Aorta (tissue), 5 donors: ENCODE measurements at regions not wholly inside any gene's neighbourhood (a gene's known extent, or its start where the extent isn't known, plus 50 kb on each side); places are given as distances from the start of the nearest gene placed in this dataset.
"Not testable (repeated sequence)": the region's sequence is repeated elsewhere in the genome, so short reads cannot be mapped to it uniquely, and the experiment has no call there.

Source experiments
- ATAC-seq: fragments of 200-7000 bp; cut with Tn5 transposase; one replicate; pipeline ENCODE4 v1.9.1; 2022; ENCODE audit warnings: moderate library complexity; ENCODE audit not compliant: low FRiP score
- DNase-seq, 2 donors: peaks; one replicate each; pipeline ENCODE4 v3.0.0-alpha.2; 2020
- H3K27ac ChIP-seq, 2 donors: one replicate each; pipeline ENCODE4 v1.5.1; 2013; ENCODE audit warnings: low read length in 2 of 2, mild to moderate bottlenecking in 2 of 2, moderate library complexity in 2 of 2, control low read depth in 1 of 2, inconsistent platforms in 1 of 2, low read depth in 1 of 2
- H3K27me3 ChIP-seq, 2 donors: one replicate each; pipeline ENCODE4 v1.6.1; 2013; ENCODE audit warnings: control low read depth in 1 of 2, low read length in 1 of 2, mild to moderate bottlenecking in 1 of 2, moderate library complexity in 1 of 2; ENCODE audit not compliant: insufficient read depth in 2 of 2, control insufficient read depth in 1 of 2
- H3K36me3 ChIP-seq, 2 donors: one replicate each; pipeline ENCODE4 v1.6.1; 2013; ENCODE audit warnings: control low read depth in 1 of 2, low read length in 1 of 2, mild to moderate bottlenecking in 1 of 2; ENCODE audit not compliant: insufficient read depth in 2 of 2, control insufficient read depth in 1 of 2
- H3K4me1 ChIP-seq, 2 donors: one replicate each; pipeline ENCODE4 v1.6.1; 2013; ENCODE audit warnings: low read length in 2 of 2, control low read depth in 1 of 2, mild to moderate bottlenecking in 1 of 2, moderate library complexity in 1 of 2; ENCODE audit not compliant: insufficient read depth in 2 of 2, control insufficient read depth in 1 of 2
- H3K4me3 ChIP-seq, 2 donors: one replicate each; pipeline ENCODE4 v1.5.1; 2013; ENCODE audit warnings: low read length in 2 of 2, control low read depth in 1 of 2, mild to moderate bottlenecking in 1 of 2
- H3K9me3 ChIP-seq: one replicate; pipeline ENCODE4 v1.6.1; 2013; ENCODE audit warnings: mild to moderate bottlenecking, low read length; ENCODE audit not compliant: control insufficient read depth
- WGBS, 2 donors: extraction: QIAGEN DNeasy Blood & Tissue Kit; methylation state at CpG; one replicate each; pipeline ENCODE4 v1.1.7; 2013; 5-methylcytosine and 5-hydroxymethylcytosine counted together
- intact Hi-C, 2 donors: fragments of 100-400 bp; cut with DNase I; formaldehyde crosslinking; loops; one replicate each; pipeline versions ENCODE4 v1.14.2 to v1.15.0; 2022
- donor health status: healthy with polysubstance abuse.
- donor health status: Bipolar disorder and iron deficiency.
- donor health status: DM: no; HTN: no; CAD: no.
- donor health status: DM: no; HTN: no; CAD: no.
- donor health status: DM: yes; HTN: yes; CAD: no.

- no peak overlapping the region for H3K27ac ChIP-seq
- DNase-seq (no peak), ATAC-seq (peak; percentile 60)
- 6 to 7% methylated on average over 6 of the region's 6 CpGs for WGBS, 2 donors
- intact Hi-C loops: no loop called here
- H3K9me3 ChIP-seq: no peaks in the 10 kb centered on the region
- H3K4me1 ChIP-seq: no peaks in the 10 kb centered on the region
- no peaks in the 10 kb centered on the region for H3K36me3 ChIP-seq
- H3K27me3 ChIP-seq: peaks cover 0 to 1% of the 10 kb centered on the region in 2 donors
- H3K4me3 ChIP-seq: no peak overlapping the region
Measured at GRCh38 chr14:43539210-43539609, 967.9 kb downstream of the FSCB start.

DNA sequence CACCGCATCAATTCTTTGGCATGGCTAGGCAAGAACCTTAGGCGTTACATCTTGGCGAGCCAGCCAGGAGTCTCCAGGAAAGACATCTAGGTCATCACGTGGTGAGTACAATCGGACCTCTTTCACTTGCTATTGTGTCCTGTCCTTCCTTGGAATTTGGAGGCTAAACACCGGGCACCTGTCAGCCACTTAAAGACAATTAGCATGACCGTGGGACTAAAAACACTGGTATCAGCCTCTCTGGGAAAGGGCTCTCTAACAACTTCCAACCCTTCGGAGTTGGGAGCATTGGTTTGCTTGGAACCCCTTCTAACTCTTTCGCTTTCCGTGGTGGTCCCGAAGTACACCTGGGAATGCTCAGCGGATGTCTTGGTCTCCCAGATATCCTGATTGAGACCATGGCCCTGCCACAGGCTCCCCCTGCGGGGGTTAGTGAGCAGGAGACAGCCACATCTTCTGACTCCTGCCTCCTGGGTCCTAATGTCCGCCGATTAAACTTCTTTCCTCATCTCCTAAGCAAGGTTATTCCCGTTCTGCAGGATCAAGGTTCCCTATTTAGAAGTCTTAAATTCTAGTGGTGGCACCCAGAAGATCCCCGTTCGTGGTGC lies 971.7 kb downstream of the FSCB start:
- Histone ChIP-seq H3K9me3 (no peaks in the 10 kb centered on the region), H3K27me3 (no peaks in the 10 kb centered on the region), H3K36me3 (no peaks in the 10 kb centered on the region), H3K4me3 (no peak overlapping the region), H3K27ac (no peak overlapping the region), H3K4me1 (no peaks in the 10 kb centered on the region)
- ATAC-seq (no peak), DNase-seq (no peak)
- WGBS, 2 donors: 92% methylated on average over 18 of the region's 18 CpGs
- intact Hi-C loops: no loop called here

- 94% methylated on average over 37 to 40 of the region's 40 CpGs for WGBS, 2 donors
- DNase-seq (no peak), ATAC-seq (peak; percentile 57)
- intact Hi-C loops: no loop called here
- no peaks in the 10 kb centered on the region for H3K4me1 ChIP-seq
- H3K4me3 ChIP-seq: no peak overlapping the region
- no peaks in the 10 kb centered on the region for H3K36me3 ChIP-seq
- H3K27ac ChIP-seq: no peak overlapping the region
- no peaks in the 10 kb centered on the region for H3K9me3 ChIP-seq
- no peaks in the 10 kb centered on the region for H3K27me3 ChIP-seq
Measured at GRCh38 chr14:43532825-43533416, 974.2 kb downstream of the FSCB start.

GRCh38 chr14:43528321-43528720 lies 978.8 kb downstream of the FSCB start:
- no peak overlapping the region for H3K4me3 ChIP-seq
- no peaks in the 10 kb centered on the region for H3K9me3 ChIP-seq
- intact Hi-C loops: no loop called here
- H3K27ac ChIP-seq: no peak overlapping the region
- H3K36me3 ChIP-seq: no peaks in the 10 kb centered on the region
- WGBS, 2 donors: 85 to 86% methylated on average over 5 of the region's 5 CpGs
- ATAC-seq (no peak), DNase-seq (no peak)
- no peaks in the 10 kb centered on the region for H3K27me3 ChIP-seq
- no peaks in the 10 kb centered on the region for H3K4me1 ChIP-seq

GRCh38 chr14:43525658-43526057 lies 981.4 kb downstream of the FSCB start:
- H3K27ac ChIP-seq: no peak overlapping the region
- DNase-seq (no peak), ATAC-seq (no peak)
- H3K9me3 ChIP-seq: no peaks in the 10 kb centered on the region
- H3K4me3 ChIP-seq: no peak overlapping the region
- intact Hi-C loops: no loop called here
- no peaks in the 10 kb centered on the region for H3K4me1 ChIP-seq
- no peaks in the 10 kb centered on the region for H3K27me3 ChIP-seq
- 0 to 7% methylated on average over 1 of the region's 1 CpG for WGBS, 2 donors
- H3K36me3 ChIP-seq: no peaks in the 10 kb centered on the region

- H3K9me3 ChIP-seq: no peaks in the 10 kb centered on the region
- no peak overlapping the region for H3K27ac ChIP-seq
- intact Hi-C loops: no loop called here
- no peaks in the 10 kb centered on the region for H3K36me3 ChIP-seq
- no peak for DNase-seq
- WGBS, 2 donors: 86 to 93% methylated on average over 4 of the region's 4 CpGs
- ATAC-seq: no peak
- no peak overlapping the region for H3K4me3 ChIP-seq
- H3K4me1 ChIP-seq: no peaks in the 10 kb centered on the region
- H3K27me3 ChIP-seq: no peaks in the 10 kb centered on the region
Measured at GRCh38 chr14:43522901-43523300, 984.2 kb downstream of the FSCB start.

GRCh38 chr14:43522191-43522590 lies 984.9 kb downstream of the FSCB start:
- no peaks in the 10 kb centered on the region for H3K9me3 ChIP-seq
- no peaks in the 10 kb centered on the region for H3K36me3 ChIP-seq
- ATAC-seq: no peak
- no peak overlapping the region for H3K27ac ChIP-seq
- intact Hi-C loops: no loop called here
- no peaks in the 10 kb centered on the region for H3K27me3 ChIP-seq
- no peak overlapping the region for H3K4me3 ChIP-seq
- DNase-seq: no peak
- no peaks in the 10 kb centered on the region for H3K4me1 ChIP-seq
- WGBS, 2 donors: 87 to 89% methylated on average over 4 of the region's 4 CpGs

DNA sequence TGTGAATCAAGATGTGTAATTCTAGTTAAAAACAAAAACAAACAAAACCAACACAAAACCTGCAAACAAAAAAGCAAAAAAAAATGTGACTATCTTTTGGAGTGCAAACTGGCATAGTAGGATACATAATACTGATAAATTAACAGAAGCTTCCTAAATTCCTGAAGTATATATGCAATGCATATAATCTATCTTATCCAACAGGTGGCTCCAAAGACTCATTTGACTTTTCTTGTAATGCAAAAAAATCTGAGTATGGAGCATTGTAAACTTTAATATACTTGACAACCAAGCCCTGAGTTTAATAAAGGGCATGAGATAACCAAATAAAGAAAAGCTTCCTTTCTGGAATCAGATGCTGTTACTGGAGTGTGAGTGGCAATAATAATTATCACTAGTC lies 1003.6 kb downstream of the FSCB start:
- H3K9me3 ChIP-seq: peaks cover 2% of the 10 kb centered on the region
- H3K4me1 ChIP-seq: no peaks in the 10 kb centered on the region
- no peak overlapping the region for H3K4me3 ChIP-seq
- H3K27ac ChIP-seq: no peak overlapping the region
- H3K27me3 ChIP-seq: no peaks in the 10 kb centered on the region
- DNase-seq: no peak
- ATAC-seq: no peak
- intact Hi-C loops: no loop called here
- no peaks in the 10 kb centered on the region for H3K36me3 ChIP-seq

- H3K27ac ChIP-seq, H3K9me3 ChIP-seq, ATAC-seq, H3K4me1 ChIP-seq, H3K27me3 ChIP-seq, DNase-seq, H3K36me3 ChIP-seq, H3K4me3 ChIP-seq, intact Hi-C loops: not testable (repeated sequence)
- 87 to 88% methylated on average over 11 to 13 of the region's 13 CpGs for WGBS, 2 donors
Measured at GRCh38 chr14:43492359-43492758, 1014.7 kb downstream of the FSCB start.
